ENCODE measurements at regions not wholly inside any gene's neighbourhood (a gene's known extent, or its start where the extent isn't known, plus 50 kb on each side); places are given as distances from the start of the nearest gene placed in this dataset.

- no peak for TF ChIP-seq REST (IDR thresholded peaks at IDR 0.05; ENCODE audit: insufficient read depth in 1 of 2, low read depth in 2 of 2, low read length in 1 of 2)
- no peak for TF ChIP-seq CTCF (IDR thresholded peaks at IDR 0.05)
Measured at GRCh38 chr3:76879959-76880358, 159.9 kb upstream of the ROBO2 start.

Data from Panc1 (cell line).